GM19238 (cell line): ENCODE measurements at regions not wholly inside any gene's neighbourhood (a gene's known extent, or its start where the extent isn't known, plus 50 kb on each side); places are given as distances from the start of the nearest gene placed in this dataset.

Experiments
- DNase-seq: peaks from one replicate; pipeline ENCODE4 v3.0.0; 2011; ENCODE audit warnings: low spot score; ENCODE audit not compliant: insufficient read length

GRCh38 chr12:45587012-45587411 lies 142.5 kb upstream of the ARID2 start:
- no peak for DNase-seq

GRCh38 chr12:45587877-45588533 lies 141.5 kb upstream of the ARID2 start:
- no peak for DNase-seq

- DNase-seq = no peak
These were observed 138.9 kb upstream of the ARID2 start for GRCh38 chr12:45590646-45591045.

GRCh38 chr12:45591635-45592034 lies 137.9 kb upstream of the ARID2 start:
- DNase-seq = no peak

GRCh38 chr12:45596366-45596765 lies 133.1 kb upstream of the ARID2 start:
- DNase-seq = no peak

GRCh38 chr12:45598336-45598735 lies 131.2 kb upstream of the ARID2 start:
- no peak for DNase-seq

- DNase-seq = no peak
These were observed 130.7 kb upstream of the ARID2 start for GRCh38 chr12:45598761-45599160.

- no peak for DNase-seq
These were observed 130.3 kb upstream of the ARID2 start for GRCh38 chr12:45599196-45599595.

- DNase-seq = no peak
These were observed 128.1 kb upstream of the ARID2 start for GRCh38 chr12:45601390-45601789.

- no peak for DNase-seq
These were observed 127.6 kb upstream of the ARID2 start for GRCh38 chr12:45601888-45602287.

- DNase-seq = no peak
These were observed 123.9 kb upstream of the ARID2 start for GRCh38 chr12:45605624-45606023.

GRCh38 chr12:45611061-45611460 lies 118.4 kb upstream of the ARID2 start:
- DNase-seq = no peak

- no peak for DNase-seq
These were observed 118.0 kb upstream of the ARID2 start for GRCh38 chr12:45611495-45611894.

- DNase-seq = no peak
These were observed 117.3 kb upstream of the ARID2 start for GRCh38 chr12:45612044-45612794.

- no peak for DNase-seq
These were observed 116.2 kb upstream of the ARID2 start for GRCh38 chr12:45613296-45613695.

GRCh38 chr12:45613855-45614254 lies 115.7 kb upstream of the ARID2 start:
- DNase-seq = no peak

GRCh38 chr12:45615268-45615667 lies 114.2 kb upstream of the ARID2 start:
- DNase-seq = no peak

- DNase-seq = no peak
These were observed 109.8 kb upstream of the ARID2 start for GRCh38 chr12:45619736-45620135.

GRCh38 chr12:45621703-45622102 lies 107.8 kb upstream of the ARID2 start:
- DNase-seq = no peak

GRCh38 chr12:45622210-45622937 lies 107.1 kb upstream of the ARID2 start:
- DNase-seq = no peak

- DNase-seq = no peak
These were observed 106.3 kb upstream of the ARID2 start for GRCh38 chr12:45623221-45623620.

GRCh38 chr12:45623940-45624339 lies 105.6 kb upstream of the ARID2 start:
- DNase-seq = no peak
